ENCODE measurements at regions not wholly inside any gene's neighbourhood (a gene's known extent, or its start where the extent isn't known, plus 50 kb on each side); places are given as distances from the start of the nearest gene placed in this dataset.
"Not testable (repeated sequence)": the region's sequence is repeated elsewhere in the genome, so short reads cannot be mapped to it uniquely, and the experiment has no call there.

GRCh38 chr22:10723966-10724365 lies 4804.0 kb upstream of the OR11H1 start:
- H3K4me1 Mint-ChIP-seq; H3K27ac ChIP-seq (ENCODE audit: low read length); H3K27me3 ChIP-seq (ENCODE audit: control insufficient read depth, insufficient read depth, low read length); ATAC-seq; H3K4me3 ChIP-seq (ENCODE audit: low read length); H3K27ac Mint-ChIP-seq; H3K4me1 ChIP-seq (ENCODE audit: control insufficient read depth, insufficient read depth, low read length); H3K36me3 ChIP-seq (ENCODE audit: control insufficient read depth, insufficient read depth, low read length); H3K4me3 Mint-ChIP-seq; H3K27me3 Mint-ChIP-seq (ENCODE audit: low read depth in 2 of 2); intact Hi-C loops (cut with micrococcal nuclease); H3K36me3 Mint-ChIP-seq; DNase-seq: not testable (repeated sequence)
- WGBS (ENCODE audit: insufficient coverage), result 56% methylated on average over 8 of the region's 8 CpGs
- peaks cover 66 to 74% of the 10 kb centered on the region in 2 donors for H3K9me3 Mint-ChIP-seq
- H3K9me3 ChIP-seq (ENCODE audit: control insufficient read depth, insufficient read depth, low read length), result peaks cover 26% of the 10 kb centered on the region

- ATAC-seq, result no peak
- WGBS (ENCODE audit: insufficient coverage), result 66% methylated on average over 10 of the region's 10 CpGs
- Mint-ChIP-seq H3K4me1 (no peaks in the 10 kb centered on the region), H3K36me3 (no peaks in the 10 kb centered on the region), H3K27ac (no peak overlapping the region), H3K9me3 (peaks cover 63 to 64% of the 10 kb centered on the region in 2 donors), H3K27me3 (ENCODE audit: low read depth in 2 of 2) (no peaks in the 10 kb centered on the region), H3K4me3 (no peak overlapping the region)
- Histone ChIP-seq H3K4me1 (ENCODE audit: control insufficient read depth, insufficient read depth, low read length) (no peaks in the 10 kb centered on the region), H3K36me3 (ENCODE audit: control insufficient read depth, insufficient read depth, low read length) (no peaks in the 10 kb centered on the region), H3K9me3 (ENCODE audit: control insufficient read depth, insufficient read depth, low read length) (peaks cover 48% of the 10 kb centered on the region), H3K27me3 (ENCODE audit: control insufficient read depth, insufficient read depth, low read length) (no peaks in the 10 kb centered on the region), H3K27ac (ENCODE audit: low read length) (no peak overlapping the region), H3K4me3 (ENCODE audit: low read length) (no peak overlapping the region)
- DNase-seq, result no peak
- intact Hi-C loops (cut with micrococcal nuclease), result no loop called here
- TF ChIP-seq CTCF (IDR thresholded peaks at IDR 0.05), result no peak
Measured at GRCh38 chr22:10727393-10727792, 4800.6 kb upstream of the OR11H1 start.

GRCh38 chr22:10729979-10730378 lies 4798.0 kb upstream of the OR11H1 start:
- ATAC-seq; H3K4me1 ChIP-seq (ENCODE audit: control insufficient read depth, insufficient read depth, low read length); H3K4me3 ChIP-seq (ENCODE audit: low read length); H3K27me3 Mint-ChIP-seq (ENCODE audit: low read depth in 2 of 2); intact Hi-C loops (cut with micrococcal nuclease); H3K4me1 Mint-ChIP-seq; H3K27ac Mint-ChIP-seq; H3K27ac ChIP-seq (ENCODE audit: low read length); DNase-seq; H3K36me3 Mint-ChIP-seq; H3K4me3 Mint-ChIP-seq; H3K27me3 ChIP-seq (ENCODE audit: control insufficient read depth, insufficient read depth, low read length); H3K36me3 ChIP-seq (ENCODE audit: control insufficient read depth, insufficient read depth, low read length): not testable (repeated sequence)
- peaks cover 43% of the 10 kb centered on the region for H3K9me3 ChIP-seq (ENCODE audit: control insufficient read depth, insufficient read depth, low read length)
- WGBS (ENCODE audit: insufficient coverage), result 51% methylated on average over 5 of the region's 5 CpGs
- peaks cover 47 to 51% of the 10 kb centered on the region in 2 donors for H3K9me3 Mint-ChIP-seq

GRCh38 chr22:10730706-10731105 lies 4797.3 kb upstream of the OR11H1 start:
- H3K9me3 ChIP-seq (ENCODE audit: control insufficient read depth, insufficient read depth, low read length), result peaks cover 43% of the 10 kb centered on the region
- H3K27ac ChIP-seq (ENCODE audit: low read length); ATAC-seq; H3K4me3 Mint-ChIP-seq; H3K36me3 ChIP-seq (ENCODE audit: control insufficient read depth, insufficient read depth, low read length); H3K4me1 ChIP-seq (ENCODE audit: control insufficient read depth, insufficient read depth, low read length); H3K27me3 ChIP-seq (ENCODE audit: control insufficient read depth, insufficient read depth, low read length); H3K4me3 ChIP-seq (ENCODE audit: low read length); intact Hi-C loops (cut with micrococcal nuclease); H3K36me3 Mint-ChIP-seq; H3K27ac Mint-ChIP-seq; H3K27me3 Mint-ChIP-seq (ENCODE audit: low read depth in 2 of 2); DNase-seq; H3K4me1 Mint-ChIP-seq: not testable (repeated sequence)
- 75% methylated on average over 4 of the region's 4 CpGs for WGBS (ENCODE audit: insufficient coverage)
- H3K9me3 Mint-ChIP-seq, result peaks cover 45 to 54% of the 10 kb centered on the region in 2 donors

GRCh38 chr22:10731246-10731974 lies 4796.6 kb upstream of the OR11H1 start:
- H3K4me1 Mint-ChIP-seq; H3K4me3 Mint-ChIP-seq; H3K4me1 ChIP-seq (ENCODE audit: control insufficient read depth, insufficient read depth, low read length); H3K27ac ChIP-seq (ENCODE audit: low read length); intact Hi-C loops (cut with micrococcal nuclease); H3K36me3 ChIP-seq (ENCODE audit: control insufficient read depth, insufficient read depth, low read length); H3K27me3 ChIP-seq (ENCODE audit: control insufficient read depth, insufficient read depth, low read length); H3K27me3 Mint-ChIP-seq (ENCODE audit: low read depth in 2 of 2); H3K36me3 Mint-ChIP-seq; DNase-seq; H3K4me3 ChIP-seq (ENCODE audit: low read length); H3K27ac Mint-ChIP-seq: not testable (repeated sequence)
- H3K9me3 ChIP-seq (ENCODE audit: control insufficient read depth, insufficient read depth, low read length), result peaks cover 43% of the 10 kb centered on the region
- H3K9me3 Mint-ChIP-seq, result peaks cover 43 to 54% of the 10 kb centered on the region in 2 donors
- WGBS (ENCODE audit: insufficient coverage), result 67% methylated on average over 9 of the region's 9 CpGs
- ATAC-seq, result peak in 1 of 3 donors; percentile 11

- H3K27ac Mint-ChIP-seq; intact Hi-C loops (cut with micrococcal nuclease); DNase-seq; H3K27ac ChIP-seq (ENCODE audit: low read length); H3K27me3 Mint-ChIP-seq (ENCODE audit: low read depth in 2 of 2); H3K4me1 ChIP-seq (ENCODE audit: control insufficient read depth, insufficient read depth, low read length); H3K27me3 ChIP-seq (ENCODE audit: control insufficient read depth, insufficient read depth, low read length); H3K4me3 ChIP-seq (ENCODE audit: low read length); H3K4me1 Mint-ChIP-seq; H3K36me3 ChIP-seq (ENCODE audit: control insufficient read depth, insufficient read depth, low read length); H3K4me3 Mint-ChIP-seq: not testable (repeated sequence)
- H3K9me3 ChIP-seq (ENCODE audit: control insufficient read depth, insufficient read depth, low read length), result peaks cover 28% of the 10 kb centered on the region
- H3K9me3 Mint-ChIP-seq, result peaks cover 20 to 41% of the 10 kb centered on the region in 2 donors
- WGBS (ENCODE audit: insufficient coverage), result 71% methylated on average over 2 of the region's 2 CpGs
- peaks cover 32% of the 10 kb centered on the region for H3K36me3 Mint-ChIP-seq
- peak in 1 of 3 donors; percentile 2 for ATAC-seq
Measured at GRCh38 chr22:10735075-10735474, 4792.9 kb upstream of the OR11H1 start.

- WGBS (ENCODE audit: insufficient coverage), result 100% methylated on average over 1 of the region's 2 CpGs
- H3K27ac Mint-ChIP-seq; H3K36me3 ChIP-seq (ENCODE audit: control insufficient read depth, insufficient read depth, low read length); DNase-seq; intact Hi-C loops (cut with micrococcal nuclease); H3K27ac ChIP-seq (ENCODE audit: low read length); H3K4me1 ChIP-seq (ENCODE audit: control insufficient read depth, insufficient read depth, low read length); H3K4me3 Mint-ChIP-seq; H3K4me1 Mint-ChIP-seq; H3K27me3 ChIP-seq (ENCODE audit: control insufficient read depth, insufficient read depth, low read length); H3K27me3 Mint-ChIP-seq (ENCODE audit: low read depth in 2 of 2); H3K4me3 ChIP-seq (ENCODE audit: low read length); ATAC-seq: not testable (repeated sequence)
- H3K36me3 Mint-ChIP-seq, result peaks cover 35% of the 10 kb centered on the region
- H3K9me3 Mint-ChIP-seq, result peaks cover 21 to 42% of the 10 kb centered on the region in 2 donors
- H3K9me3 ChIP-seq (ENCODE audit: control insufficient read depth, insufficient read depth, low read length), result peaks cover 21% of the 10 kb centered on the region
Measured at GRCh38 chr22:10736879-10737278, 4791.1 kb upstream of the OR11H1 start.

All from natural killer cell (primary cell).